ENCODE measurements at regions not wholly inside any gene's neighbourhood (a gene's known extent, or its start where the extent isn't known, plus 50 kb on each side); places are given as distances from the start of the nearest gene placed in this dataset.

- TF ChIP-seq, protein P1, sequence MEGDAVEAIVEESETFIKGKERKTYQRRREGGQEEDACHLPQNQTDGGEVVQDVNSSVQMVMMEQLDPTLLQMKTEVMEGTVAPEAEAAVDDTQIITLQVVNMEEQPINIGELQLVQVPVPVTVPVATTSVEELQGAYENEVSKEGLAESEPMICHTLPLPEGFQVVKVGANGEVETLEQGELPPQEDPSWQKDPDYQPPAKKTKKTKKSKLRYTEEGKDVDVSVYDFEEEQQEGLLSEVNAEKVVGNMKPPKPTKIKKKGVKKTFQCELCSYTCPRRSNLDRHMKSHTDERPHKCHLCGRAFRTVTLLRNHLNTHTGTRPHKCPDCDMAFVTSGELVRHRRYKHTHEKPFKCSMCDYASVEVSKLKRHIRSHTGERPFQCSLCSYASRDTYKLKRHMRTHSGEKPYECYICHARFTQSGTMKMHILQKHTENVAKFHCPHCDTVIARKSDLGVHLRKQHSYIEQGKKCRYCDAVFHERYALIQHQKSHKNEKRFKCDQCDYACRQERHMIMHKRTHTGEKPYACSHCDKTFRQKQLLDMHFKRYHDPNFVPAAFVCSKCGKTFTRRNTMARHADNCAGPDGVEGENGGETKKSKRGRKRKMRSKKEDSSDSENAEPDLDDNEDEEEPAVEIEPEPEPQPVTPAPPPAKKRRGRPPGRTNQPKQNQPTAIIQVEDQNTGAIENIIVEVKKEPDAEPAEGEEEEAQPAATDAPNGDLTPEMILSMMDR (IDR thresholded peaks at IDR 0.05) = no peak
- TF ChIP-seq POLR2A (IDR thresholded peaks at IDR 0.05) = no peak
Measured at GRCh38 chr1:94679332-94680038, 137.9 kb upstream of the F3 start.

Measured in testis (tissue), 2 donors.